GM13977 (cell line): ENCODE measurements at regions not wholly inside any gene's neighbourhood (a gene's known extent, or its start where the extent isn't known, plus 50 kb on each side); places are given as distances from the start of the nearest gene placed in this dataset.

Source experiments
- DNase-seq: peaks from one replicate; pipeline ENCODE4 v3.0.0; 2012; ENCODE audit warnings: low spot score
- in situ Hi-C: fragments of 300-500 bp; cut with MboI; formaldehyde crosslinking; loops from one replicate; pipeline ENCODE4 v1.12.0; 2022; ENCODE audit warnings: low sequenced_read_pairs, low pct_unique_long_range_greater_than_20kb, mixed read lengths, inconsistent platforms; ENCODE audit not compliant: unreplicated experiment
- TF ChIP-seq, protein P1 (sequence below): IDR thresholded peaks from 2 replicates; pipeline ENCODE4 v1.5.1; 2012; ENCODE audit warnings: mild to moderate bottlenecking, control low read depth; ENCODE audit not compliant: insufficient read depth; ENCODE audit errors: extremely low read depth, missing control alignments

DNA sequence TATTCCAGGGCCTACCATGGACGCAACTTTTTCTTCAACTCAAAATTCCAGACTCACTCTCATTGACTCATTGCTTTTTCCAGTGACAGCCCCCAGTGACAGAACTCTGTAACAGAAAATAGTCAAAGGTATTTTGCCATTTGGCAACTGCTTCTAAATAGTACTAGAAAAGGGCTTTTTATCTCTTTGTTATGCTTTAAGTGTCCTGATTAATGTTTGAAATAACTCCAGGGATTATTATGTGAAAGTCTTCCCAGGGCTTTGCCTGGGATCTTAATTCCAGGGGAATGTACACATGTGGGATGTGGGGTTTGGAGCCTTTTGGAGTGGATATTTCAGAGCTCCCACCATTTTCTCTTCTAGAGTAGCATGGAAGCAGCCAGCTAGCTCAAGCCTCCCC, 198.8 kb downstream of the KCNS3 start:
- no peak for DNase-seq
- in situ Hi-C loops: no loop called here
- TF ChIP-seq, protein P1, sequence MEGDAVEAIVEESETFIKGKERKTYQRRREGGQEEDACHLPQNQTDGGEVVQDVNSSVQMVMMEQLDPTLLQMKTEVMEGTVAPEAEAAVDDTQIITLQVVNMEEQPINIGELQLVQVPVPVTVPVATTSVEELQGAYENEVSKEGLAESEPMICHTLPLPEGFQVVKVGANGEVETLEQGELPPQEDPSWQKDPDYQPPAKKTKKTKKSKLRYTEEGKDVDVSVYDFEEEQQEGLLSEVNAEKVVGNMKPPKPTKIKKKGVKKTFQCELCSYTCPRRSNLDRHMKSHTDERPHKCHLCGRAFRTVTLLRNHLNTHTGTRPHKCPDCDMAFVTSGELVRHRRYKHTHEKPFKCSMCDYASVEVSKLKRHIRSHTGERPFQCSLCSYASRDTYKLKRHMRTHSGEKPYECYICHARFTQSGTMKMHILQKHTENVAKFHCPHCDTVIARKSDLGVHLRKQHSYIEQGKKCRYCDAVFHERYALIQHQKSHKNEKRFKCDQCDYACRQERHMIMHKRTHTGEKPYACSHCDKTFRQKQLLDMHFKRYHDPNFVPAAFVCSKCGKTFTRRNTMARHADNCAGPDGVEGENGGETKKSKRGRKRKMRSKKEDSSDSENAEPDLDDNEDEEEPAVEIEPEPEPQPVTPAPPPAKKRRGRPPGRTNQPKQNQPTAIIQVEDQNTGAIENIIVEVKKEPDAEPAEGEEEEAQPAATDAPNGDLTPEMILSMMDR: no peak

DNA sequence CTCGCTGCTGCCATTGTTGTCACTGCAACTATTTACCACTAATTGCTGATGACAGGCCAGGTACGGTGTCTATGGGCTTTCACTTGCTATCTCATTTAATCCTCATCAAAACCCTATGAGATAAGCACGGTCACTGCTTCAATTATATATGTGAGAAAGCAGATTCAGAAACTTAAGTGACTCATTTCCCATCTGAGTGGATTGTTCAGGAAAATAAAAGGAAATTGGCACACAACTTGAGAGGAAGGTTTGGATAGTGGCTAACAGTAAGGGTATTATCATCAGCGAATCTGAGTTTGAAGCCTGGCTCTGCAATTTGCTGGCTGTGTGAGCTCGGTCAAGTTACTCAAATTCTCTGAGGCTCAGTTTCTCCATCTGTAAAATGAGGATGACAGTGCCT, 196.0 kb downstream of the KCNS3 start:
- TF ChIP-seq, protein P1: no peak
- DNase-seq: no peak
- in situ Hi-C loops: no loop called here

DNA sequence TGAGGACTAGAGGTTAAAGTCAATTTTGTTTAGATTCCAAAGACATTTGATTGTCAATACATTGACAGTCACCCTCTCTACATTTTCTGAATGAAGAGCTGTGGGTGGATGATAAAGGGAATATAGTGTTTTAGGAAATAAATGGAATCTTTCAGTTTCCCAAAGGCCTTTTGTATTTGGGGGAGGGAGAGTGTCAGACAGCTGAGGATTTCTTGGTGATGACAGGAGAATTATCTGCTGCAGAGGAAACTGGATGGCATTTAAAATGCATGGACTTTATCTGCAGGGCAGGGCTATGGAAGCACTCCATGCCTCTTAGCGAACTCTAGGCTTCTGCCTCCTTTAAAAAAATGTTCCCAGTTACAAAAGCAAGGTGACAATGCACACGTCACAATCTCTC, 195.1 kb downstream of the KCNS3 start:
- TF ChIP-seq, protein P1: no peak
- no peak for DNase-seq
- in situ Hi-C loops: no loop called here

DNA sequence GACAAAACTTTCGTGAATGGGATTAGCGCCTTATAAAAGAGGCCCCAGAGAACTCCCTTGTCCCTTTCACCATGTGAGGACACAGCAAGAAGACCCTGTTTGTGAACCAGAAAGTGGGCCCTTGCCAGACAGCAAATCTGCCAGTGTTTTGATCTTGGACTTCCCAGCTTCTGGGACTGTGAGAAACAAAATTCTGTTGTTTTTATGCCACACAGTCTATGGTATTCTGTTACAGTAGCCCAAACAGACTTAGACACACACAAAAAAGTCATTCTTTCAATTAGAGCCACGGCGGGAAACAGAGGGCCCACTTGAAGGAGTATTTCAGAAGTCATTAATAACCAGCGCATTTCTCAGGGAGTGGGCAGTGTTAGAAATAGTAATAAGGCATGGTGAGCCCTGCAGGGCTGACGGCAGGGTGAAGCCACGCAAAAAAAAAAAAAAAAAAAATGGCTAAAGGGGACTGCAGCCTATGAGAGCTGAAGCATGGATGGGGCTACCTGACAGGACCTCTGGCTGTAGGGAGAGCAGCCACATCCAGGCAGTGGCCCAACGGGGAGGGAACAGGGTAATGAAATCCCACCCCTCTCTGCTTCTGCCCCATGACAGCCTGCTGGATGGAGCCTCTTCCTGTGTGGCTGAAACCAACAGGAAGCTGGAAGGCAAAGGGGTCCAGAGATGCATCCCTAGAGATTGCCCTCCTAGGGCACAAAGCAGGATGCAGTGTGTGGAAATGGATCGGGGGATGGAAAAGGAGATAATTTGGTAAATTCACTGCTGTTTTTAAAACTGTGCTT, 189.3 kb downstream of the KCNS3 start:
- TF ChIP-seq, protein P1: no peak
- no peak for DNase-seq
- in situ Hi-C loops: no loop called here

DNA sequence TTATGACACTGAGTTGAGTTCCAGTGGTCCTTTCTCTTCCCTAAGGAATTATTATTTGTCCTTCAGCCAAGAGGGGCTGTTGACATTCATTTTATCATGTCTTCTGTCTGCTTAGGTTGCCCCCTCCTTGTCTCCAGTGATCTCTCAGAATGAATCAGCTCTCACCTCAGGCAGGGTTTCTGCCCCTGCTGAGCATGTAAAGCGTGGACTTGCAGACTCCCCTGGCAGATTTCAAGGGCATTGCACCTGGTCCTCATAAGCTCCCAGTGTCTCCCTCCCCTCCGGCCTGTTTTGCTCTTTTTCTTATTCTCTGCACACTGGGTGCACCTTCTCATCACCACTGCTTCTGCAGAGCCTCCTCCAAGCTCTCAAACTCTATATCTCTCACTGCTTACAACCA, 188.4 kb downstream of the KCNS3 start:
- in situ Hi-C loops: no loop called here
- DNase-seq: no peak
- TF ChIP-seq, protein P1: no peak

DNA sequence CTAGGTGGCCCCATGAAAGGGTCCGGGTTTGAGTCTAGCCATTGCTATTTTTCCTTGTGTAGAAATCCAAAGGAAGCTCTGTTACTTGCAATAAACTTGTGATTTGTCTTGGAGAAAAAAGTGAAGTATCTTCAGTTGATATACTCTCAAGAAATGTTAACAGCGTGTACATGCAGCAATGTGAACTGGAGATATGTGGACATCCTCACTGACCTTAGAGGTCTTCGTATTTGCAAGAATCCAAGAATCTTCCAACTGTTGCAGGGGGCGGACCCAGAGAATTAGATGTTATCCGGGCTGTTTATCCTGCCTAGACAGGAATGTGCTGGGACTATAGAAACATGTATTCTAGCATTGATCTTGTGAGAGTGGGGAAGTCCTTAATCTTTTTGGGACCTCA, 187.6 kb downstream of the KCNS3 start:
- TF ChIP-seq, protein P1: no peak
- DNase-seq: no peak
- in situ Hi-C loops: no loop called here
